ENCODE measurements at regions not wholly inside any gene's neighbourhood (a gene's known extent, or its start where the extent isn't known, plus 50 kb on each side); places are given as distances from the start of the nearest gene placed in this dataset.
"Not testable (repeated sequence)": the region's sequence is repeated elsewhere in the genome, so short reads cannot be mapped to it uniquely, and the experiment has no call there.

DNA sequence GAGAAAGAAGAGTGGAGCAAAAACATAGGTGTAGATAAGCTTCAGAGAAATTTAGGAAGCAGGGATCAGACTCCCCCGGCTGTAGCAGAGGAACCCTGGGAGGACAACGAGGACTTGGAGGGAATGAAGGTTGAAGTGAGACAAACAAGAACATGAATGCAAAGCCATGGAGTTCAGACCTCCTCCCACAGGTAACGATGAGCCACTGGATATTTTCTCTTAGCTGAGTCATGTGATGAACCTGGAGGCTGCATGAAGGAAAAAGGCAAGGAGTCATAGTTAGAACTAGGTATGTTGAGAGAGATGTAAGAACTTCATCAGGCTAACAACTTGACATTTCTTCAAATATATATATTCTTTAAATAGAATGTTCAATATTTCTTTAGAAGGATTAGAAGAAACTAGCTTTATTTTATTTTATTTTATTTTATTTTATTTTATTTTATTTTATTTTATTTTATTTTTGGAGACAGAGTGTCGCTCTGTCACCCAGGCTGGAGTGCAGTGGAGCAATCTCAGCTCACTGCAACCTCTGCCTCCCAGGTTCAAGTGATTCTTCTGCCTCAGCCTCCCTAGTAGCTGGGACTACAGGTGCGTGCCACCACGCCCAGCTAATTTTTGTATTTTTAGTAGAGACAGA, 57.7 kb upstream of the RGS1 start:
- not testable (repeated sequence) for H3K9me3 ChIP-seq (replicated peaks; ENCODE audit: control insufficient read depth, insufficient read depth, low read length); BruUV-seq (replicated peaks); DNase-seq (ENCODE audit: low read depth, low spot score); FAIRE-seq; H4K20me1 ChIP-seq (ENCODE audit: control insufficient read depth, insufficient read depth); H3K27me3 ChIP-seq (replicated peaks in 1 of 2; ENCODE audit: control insufficient read depth in 2 of 2, insufficient read depth in 2 of 2, low read length in 1 of 2); H3K36me3 ChIP-seq (ENCODE audit: control insufficient read depth in 2 of 2, insufficient read depth in 2 of 2, low read length in 1 of 2); H3K79me2 ChIP-seq (ENCODE audit: control insufficient read depth, insufficient read depth, low read length); H3K4me3 ChIP-seq
- H3K27ac ChIP-seq (ENCODE audit: control insufficient read depth, insufficient read depth): peak overlapping the region; percentile 72
- ChIA-PET POLR2A (interaction anchor here (0.9 to 11.6 kb wide), 11 partner anchors 8 to 89 kb away, joined by 3 to 170 read pairs (median 7); no protein-coding TSS in a partner anchor), CTCF (interaction anchor here (0.6 to 9.9 kb wide), 9 partner anchors 10 to 645 kb away, joined by 3 to 78 read pairs (median 9); no protein-coding TSS in a partner anchor), SMC1A (ENCODE audit: uncharacterized antibody, unreplicated experiment) (interaction anchor here (0.7 to 6.6 kb wide), 15 partner anchors 10 to 91 kb away, joined by 3 to 268 read pairs (median 11); no protein-coding TSS in a partner anchor), RAD21 (ENCODE audit: unreplicated experiment) (interaction anchor here (1.4 to 11.6 kb wide), 11 partner anchors 10 to 89 kb away, joined by 3 to 288 read pairs (median 7); no protein-coding TSS in a partner anchor)
- in situ Hi-C loops (cut with MboI): loop anchor here (5.0 kb wide), 1 partner anchor 89 kb away; no protein-coding TSS in a partner anchor
- peak; percentile 4; the same call in 2 of the 3 replicates for ATAC-seq
- peak overlapping the region; percentile 2; the same call in 1 of the 2 replicates for H2AFZ ChIP-seq (ENCODE audit: control insufficient read depth, low read depth, low read length)
- peaks cover 19% of the 10 kb centered on the region; the same call in 1 of the 2 replicates for H3K4me1 ChIP-seq (ENCODE audit: control insufficient read depth, insufficient read depth, low read length)
- WGBS (ENCODE audit: insufficient coverage, insufficient replicate concordance, low lambda C conversion rate, missing lambda C conversion rate): 54% methylated on average over 6 of the region's 6 CpGs
- peak overlapping the region; percentile 68 for H3K4me2 ChIP-seq (ENCODE audit: control insufficient read depth, insufficient read depth)
- 0 out of 2 replicates have a peak overlapping the region, but pooled peaks have one; percentile 54 for H3K9ac ChIP-seq (ENCODE audit: control insufficient read depth, insufficient read depth, low read length)
- intact Hi-C loops (cut with micrococcal nuclease; ENCODE audit: unreplicated experiment): loop anchor here (1.0 kb wide), 2 partner anchors 12 to 62 kb away; no protein-coding TSS in a partner anchor
- TF ChIP-seq, protein P1, sequence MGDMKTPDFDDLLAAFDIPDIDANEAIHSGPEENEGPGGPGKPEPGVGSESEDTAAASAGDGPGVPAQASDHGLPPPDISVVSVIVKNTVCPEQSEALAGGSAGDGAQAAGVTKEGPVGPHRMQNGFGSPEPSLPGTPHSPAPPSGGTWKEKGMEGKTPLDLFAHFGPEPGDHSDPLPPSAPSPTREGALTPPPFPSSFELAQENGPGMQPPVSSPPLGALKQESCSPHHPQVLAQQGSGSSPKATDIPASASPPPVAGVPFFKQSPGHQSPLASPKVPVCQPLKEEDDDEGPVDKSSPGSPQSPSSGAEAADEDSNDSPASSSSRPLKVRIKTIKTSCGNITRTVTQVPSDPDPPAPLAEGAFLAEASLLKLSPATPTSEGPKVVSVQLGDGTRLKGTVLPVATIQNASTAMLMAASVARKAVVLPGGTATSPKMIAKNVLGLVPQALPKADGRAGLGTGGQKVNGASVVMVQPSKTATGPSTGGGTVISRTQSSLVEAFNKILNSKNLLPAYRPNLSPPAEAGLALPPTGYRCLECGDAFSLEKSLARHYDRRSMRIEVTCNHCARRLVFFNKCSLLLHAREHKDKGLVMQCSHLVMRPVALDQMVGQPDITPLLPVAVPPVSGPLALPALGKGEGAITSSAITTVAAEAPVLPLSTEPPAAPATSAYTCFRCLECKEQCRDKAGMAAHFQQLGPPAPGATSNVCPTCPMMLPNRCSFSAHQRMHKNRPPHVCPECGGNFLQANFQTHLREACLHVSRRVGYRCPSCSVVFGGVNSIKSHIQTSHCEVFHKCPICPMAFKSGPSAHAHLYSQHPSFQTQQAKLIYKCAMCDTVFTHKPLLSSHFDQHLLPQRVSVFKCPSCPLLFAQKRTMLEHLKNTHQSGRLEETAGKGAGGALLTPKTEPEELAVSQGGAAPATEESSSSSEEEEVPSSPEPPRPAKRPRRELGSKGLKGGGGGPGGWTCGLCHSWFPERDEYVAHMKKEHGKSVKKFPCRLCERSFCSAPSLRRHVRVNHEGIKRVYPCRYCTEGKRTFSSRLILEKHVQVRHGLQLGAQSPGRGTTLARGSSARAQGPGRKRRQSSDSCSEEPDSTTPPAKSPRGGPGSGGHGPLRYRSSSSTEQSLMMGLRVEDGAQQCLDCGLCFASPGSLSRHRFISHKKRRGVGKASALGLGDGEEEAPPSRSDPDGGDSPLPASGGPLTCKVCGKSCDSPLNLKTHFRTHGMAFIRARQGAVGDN (IDR thresholded peaks at IDR 0.05): 0 out of 2 replicates have a peak, but pooled peaks have one; percentile 13
- TF ChIP-seq POLR2AphosphoS5 (IDR thresholded peaks at IDR 0.05; ENCODE audit: low read length) (peak; percentile 57; the same call in 1 of the 2 replicates), CHD1 (IDR thresholded peaks at IDR 0.05; ENCODE audit: low read depth, low read length) (0 out of 2 replicates have a peak, but pooled peaks have one; percentile 11)
